ENCODE measurements at regions not wholly inside any gene's neighbourhood (a gene's known extent, or its start where the extent isn't known, plus 50 kb on each side); places are given as distances from the start of the nearest gene placed in this dataset.

GRCh38 chr11:86181379-86181778 lies 63.2 kb upstream of the EED start:
- TF ChIP-seq POLR2AphosphoS5 (IDR thresholded peaks at IDR 0.05; ENCODE audit: low read depth, low read length) (no peak), POLR2A (IDR thresholded peaks at IDR 0.05; ENCODE audit: low read depth, low read length) (no peak)

Measured in GM12891 (cell line).